DOHH2 (cell line): ENCODE measurements at regions not wholly inside any gene's neighbourhood (a gene's known extent, or its start where the extent isn't known, plus 50 kb on each side); places are given as distances from the start of the nearest gene placed in this dataset.

ENCODE experiments used
- H3F3A ChIP-seq: fragments of 200-600 bp; sonication (generic), shearing (Covaris generic); 2 replicates; pipeline ENCODE4 v1.6.0; 2016; ENCODE audit warnings: antibody characterized with exemption, mild to moderate bottlenecking; ENCODE audit not compliant: control insufficient read depth, insufficient read depth
- H3K27ac ChIP-seq: fragments of 200-600 bp; sonication (generic); 2 replicates; pipeline ENCODE4 v1.5.1; 2014; ENCODE audit warnings: low read depth, mild to moderate bottlenecking, low read length, moderate library complexity
- H3K27me3 ChIP-seq: fragments of 200-600 bp; sonication (generic); 2 replicates; pipeline ENCODE4 v1.6.1; 2014; ENCODE audit warnings: mild to moderate bottlenecking, low read length, mixed read lengths; ENCODE audit not compliant: control insufficient read depth
- H3K36me3 ChIP-seq: fragments of 200-600 bp; sonication (generic); 2 replicates; pipeline ENCODE4 v1.6.1; 2014; ENCODE audit warnings: mild to moderate bottlenecking, low read length, moderate library complexity, mixed read lengths; ENCODE audit not compliant: control insufficient read depth
- H3K4me1 ChIP-seq: fragments of 200-600 bp; sonication (generic); 2 replicates; pipeline ENCODE4 v1.6.1; 2014; ENCODE audit warnings: mild to moderate bottlenecking, low read length, mixed read lengths; ENCODE audit not compliant: control insufficient read depth
- H3K4me2 ChIP-seq: fragments of 200-600 bp; sonication (generic); 2 replicates; pipeline ENCODE4 v1.6.0; 2014; ENCODE audit warnings: mild to moderate bottlenecking, low read length, moderate library complexity
- H3K4me3 ChIP-seq: fragments of 200-600 bp; sonication (generic); 2 replicates; pipeline ENCODE4 v1.5.1; 2014; ENCODE audit warnings: mild to moderate bottlenecking, low read length, mixed read lengths
- H3K79me2 ChIP-seq: fragments of 200-600 bp; sonication (generic); 2 replicates; pipeline ENCODE4 v1.6.1; 2014; ENCODE audit warnings: mild to moderate bottlenecking, low read length, mixed read lengths; ENCODE audit not compliant: control insufficient read depth
- H3K9me2 ChIP-seq: fragments of 200-600 bp; sonication (generic); replicated peaks from 2 replicates; pipeline ENCODE4 v1.6.1; 2014; ENCODE audit warnings: mild to moderate bottlenecking, low read length, mixed read lengths; ENCODE audit not compliant: control insufficient read depth
- H3K9me3 ChIP-seq: fragments of 200-600 bp; sonication (generic); 2 replicates; pipeline ENCODE4 v1.6.1; 2014; ENCODE audit warnings: antibody characterized with exemption, low read length, mixed read lengths; ENCODE audit not compliant: control insufficient read depth, insufficient read depth
- H4K20me1 ChIP-seq: fragments of 200-600 bp; sonication (generic); 2 replicates; pipeline ENCODE4 v1.6.0; 2014; ENCODE audit warnings: low read depth, mild to moderate bottlenecking, antibody characterized with exemption, low read length, moderate library complexity; ENCODE audit not compliant: control insufficient read depth, insufficient read depth
- EZH2phosphoT487 ChIP-seq: fragments of 200-600 bp; sonication (generic); IDR thresholded peaks from 2 replicates; pipeline ENCODE4 v1.6.1; 2017; ENCODE audit warnings: borderline replicate concordance, mild to moderate bottlenecking, antibody characterized with exemption, low read length, moderate library complexity, mixed read lengths
- TF ChIP-seq, protein P1 (sequence below): fragments of 200-600 bp; sonication (generic); IDR thresholded peaks from one replicate; pipeline ENCODE4 v1.5.1; 2014; ENCODE audit warnings: antibody characterized with exemption, mild to moderate bottlenecking, low read depth, low read length; ENCODE audit not compliant: poor library complexity, severe bottlenecking

DNA sequence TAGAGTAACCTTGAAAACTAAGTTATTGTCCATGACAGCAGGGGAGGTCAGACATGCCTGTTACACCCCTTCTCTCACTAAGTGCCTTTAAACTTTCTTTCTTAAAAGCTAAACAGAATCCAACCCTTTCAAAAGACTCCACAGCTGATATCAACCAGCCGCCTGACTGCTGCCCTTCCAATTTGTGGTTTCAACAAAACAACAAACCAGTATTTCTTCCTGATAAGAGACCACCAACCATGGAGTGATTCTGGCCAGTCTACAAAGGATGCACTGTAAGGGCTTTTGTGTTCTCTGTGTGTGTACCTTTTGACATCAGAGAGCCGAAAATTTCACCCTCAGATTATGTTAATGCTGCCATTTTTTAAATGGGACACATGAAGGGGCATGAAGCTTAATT, 1204.2 kb downstream of the ROBO2 start:
- H3K4me3 ChIP-seq = no peak overlapping the region
- H3K27ac ChIP-seq = no peak overlapping the region
- no peaks in the 10 kb centered on the region for H3K27me3 ChIP-seq
- H3K4me2 ChIP-seq = no peak overlapping the region
- peaks cover 2% of the 10 kb centered on the region; the same call in 1 of the 2 replicates for H3K9me3 ChIP-seq
- H4K20me1 ChIP-seq = no peaks in the 10 kb centered on the region
- H3K79me2 ChIP-seq = no peaks in the 10 kb centered on the region
- no peaks in the 10 kb centered on the region for H3F3A ChIP-seq
- no peaks in the 10 kb centered on the region for H3K36me3 ChIP-seq
- H3K9me2 ChIP-seq = no peaks in the 10 kb centered on the region
- TF ChIP-seq, protein P1, sequence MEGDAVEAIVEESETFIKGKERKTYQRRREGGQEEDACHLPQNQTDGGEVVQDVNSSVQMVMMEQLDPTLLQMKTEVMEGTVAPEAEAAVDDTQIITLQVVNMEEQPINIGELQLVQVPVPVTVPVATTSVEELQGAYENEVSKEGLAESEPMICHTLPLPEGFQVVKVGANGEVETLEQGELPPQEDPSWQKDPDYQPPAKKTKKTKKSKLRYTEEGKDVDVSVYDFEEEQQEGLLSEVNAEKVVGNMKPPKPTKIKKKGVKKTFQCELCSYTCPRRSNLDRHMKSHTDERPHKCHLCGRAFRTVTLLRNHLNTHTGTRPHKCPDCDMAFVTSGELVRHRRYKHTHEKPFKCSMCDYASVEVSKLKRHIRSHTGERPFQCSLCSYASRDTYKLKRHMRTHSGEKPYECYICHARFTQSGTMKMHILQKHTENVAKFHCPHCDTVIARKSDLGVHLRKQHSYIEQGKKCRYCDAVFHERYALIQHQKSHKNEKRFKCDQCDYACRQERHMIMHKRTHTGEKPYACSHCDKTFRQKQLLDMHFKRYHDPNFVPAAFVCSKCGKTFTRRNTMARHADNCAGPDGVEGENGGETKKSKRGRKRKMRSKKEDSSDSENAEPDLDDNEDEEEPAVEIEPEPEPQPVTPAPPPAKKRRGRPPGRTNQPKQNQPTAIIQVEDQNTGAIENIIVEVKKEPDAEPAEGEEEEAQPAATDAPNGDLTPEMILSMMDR = no peak
- no peak for TF ChIP-seq EZH2phosphoT487
- no peaks in the 10 kb centered on the region for H3K4me1 ChIP-seq

DNA sequence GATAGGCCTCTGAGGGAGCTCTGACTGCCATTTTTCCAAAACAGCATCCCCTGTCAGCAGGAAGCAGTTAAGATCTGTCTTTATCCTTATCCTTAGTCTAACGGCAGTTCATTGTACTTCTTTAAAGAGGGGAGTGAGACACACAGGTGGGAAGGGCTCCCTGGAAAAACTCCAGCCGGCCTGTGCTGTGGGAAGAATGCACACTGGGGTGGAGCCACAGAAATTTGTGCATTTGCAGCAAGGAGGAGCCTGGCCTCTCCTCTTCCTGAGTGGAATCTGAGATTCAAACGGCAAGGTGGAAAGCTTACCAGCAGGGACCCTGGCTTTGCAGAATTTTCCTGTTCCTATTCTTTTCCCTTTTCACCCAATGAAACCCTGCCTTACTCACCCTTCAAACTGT, 1209.4 kb downstream of the ROBO2 start:
- no peak overlapping the region for H3K4me3 ChIP-seq
- no peaks in the 10 kb centered on the region for H3K9me2 ChIP-seq
- no peak overlapping the region for H3K4me2 ChIP-seq
- no peaks in the 10 kb centered on the region for H3F3A ChIP-seq
- no peaks in the 10 kb centered on the region for H4K20me1 ChIP-seq
- peaks cover 2% of the 10 kb centered on the region; the same call in 1 of the 2 replicates for H3K9me3 ChIP-seq
- no peaks in the 10 kb centered on the region for H3K4me1 ChIP-seq
- no peak overlapping the region for H3K27ac ChIP-seq
- no peak for TF ChIP-seq EZH2phosphoT487
- TF ChIP-seq, protein P1 = no peak
- no peaks in the 10 kb centered on the region for H3K79me2 ChIP-seq
- no peaks in the 10 kb centered on the region for H3K36me3 ChIP-seq
- H3K27me3 ChIP-seq = no peaks in the 10 kb centered on the region

DNA sequence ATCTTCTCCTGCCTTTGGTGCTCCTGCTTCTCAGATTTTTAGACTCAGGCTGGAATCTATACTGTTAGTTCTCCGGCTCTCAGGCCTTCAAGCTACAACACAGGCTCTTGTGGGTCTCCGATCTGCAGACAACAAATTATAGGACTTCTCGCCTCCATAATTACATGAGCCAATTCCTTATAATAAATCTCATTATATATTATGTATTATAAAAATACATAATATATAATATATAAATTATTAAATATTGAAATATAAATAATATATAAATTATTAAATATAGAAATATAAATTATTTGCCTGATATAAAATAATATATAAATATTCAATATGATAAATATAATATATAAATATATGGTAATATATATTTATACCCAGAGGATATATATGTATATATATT, 1214.0 kb downstream of the ROBO2 start:
- no peaks in the 10 kb centered on the region for H3K36me3 ChIP-seq
- no peak overlapping the region for H3K4me3 ChIP-seq
- no peaks in the 10 kb centered on the region for H4K20me1 ChIP-seq
- no peaks in the 10 kb centered on the region for H3K9me2 ChIP-seq
- no peaks in the 10 kb centered on the region for H3K4me1 ChIP-seq
- H3K79me2 ChIP-seq = no peaks in the 10 kb centered on the region
- H3K27ac ChIP-seq = no peak overlapping the region
- H3F3A ChIP-seq = no peaks in the 10 kb centered on the region
- no peaks in the 10 kb centered on the region for H3K27me3 ChIP-seq
- no peaks in the 10 kb centered on the region for H3K9me3 ChIP-seq
- no peak for TF ChIP-seq EZH2phosphoT487
- no peak overlapping the region for H3K4me2 ChIP-seq

DNA sequence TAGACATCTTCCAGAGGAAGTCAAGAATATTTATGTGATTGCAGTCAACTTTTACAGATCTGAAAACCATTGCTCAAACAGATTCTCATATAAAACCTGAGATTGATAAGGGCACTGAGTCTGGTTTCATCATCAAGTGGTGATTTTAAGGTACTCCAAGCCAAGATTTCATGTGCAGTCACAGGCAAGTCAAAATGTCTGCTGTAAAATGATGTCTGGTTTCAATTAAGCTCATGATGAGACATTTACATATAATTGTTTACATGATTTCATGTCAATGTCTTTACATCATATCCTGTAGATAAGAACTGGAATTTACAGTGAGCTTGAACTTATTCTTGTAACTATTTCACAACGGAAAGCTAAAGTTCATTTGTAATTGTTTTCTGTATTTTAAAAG, 1215.5 kb downstream of the ROBO2 start:
- Histone ChIP-seq H4K20me1 (no peaks in the 10 kb centered on the region), H3F3A (no peaks in the 10 kb centered on the region), H3K79me2 (no peaks in the 10 kb centered on the region), H3K4me3 (no peak overlapping the region), H3K36me3 (no peaks in the 10 kb centered on the region), H3K4me2 (no peak overlapping the region), H3K27ac (no peak overlapping the region), H3K9me2 (no peaks in the 10 kb centered on the region), H3K4me1 (no peaks in the 10 kb centered on the region), H3K27me3 (no peaks in the 10 kb centered on the region), H3K9me3 (no peaks in the 10 kb centered on the region)
- TF ChIP-seq, protein P1 = no peak
